GM19043 (cell line): ENCODE measurements at regions not wholly inside any gene's neighbourhood (a gene's known extent, or its start where the extent isn't known, plus 50 kb on each side); places are given as distances from the start of the nearest gene placed in this dataset.
"Not testable (repeated sequence)": the region's sequence is repeated elsewhere in the genome, so short reads cannot be mapped to it uniquely, and the experiment has no call there.

Experiments
- ATAC-seq: cut with Tn5 transposase; IDR thresholded peaks from one replicate; pipeline ENCODE4 v1.9.1; 2021; ENCODE audit warnings: low read depth; ENCODE audit not compliant: unreplicated experiment

DNA sequence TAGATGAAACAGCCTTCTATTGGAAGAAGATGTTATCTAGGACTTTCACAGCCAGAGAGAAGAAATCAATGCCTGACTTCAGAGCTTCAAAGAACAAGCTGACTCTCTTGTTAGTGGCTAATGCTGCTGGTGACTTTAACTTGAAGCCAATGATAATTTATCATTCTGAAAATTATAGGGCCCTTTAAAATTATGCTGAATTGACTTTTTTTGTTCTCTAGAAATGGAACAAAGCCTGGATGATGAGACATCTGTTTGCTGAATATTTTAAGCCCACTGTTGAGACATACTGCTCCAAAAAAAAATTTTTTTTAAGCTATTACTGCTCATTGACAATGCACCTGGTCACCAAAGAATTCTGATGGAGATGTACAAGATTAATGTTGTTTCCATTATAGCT lies 189.2 kb downstream of the MBL2 start:
- ATAC-seq, result no peak

DNA sequence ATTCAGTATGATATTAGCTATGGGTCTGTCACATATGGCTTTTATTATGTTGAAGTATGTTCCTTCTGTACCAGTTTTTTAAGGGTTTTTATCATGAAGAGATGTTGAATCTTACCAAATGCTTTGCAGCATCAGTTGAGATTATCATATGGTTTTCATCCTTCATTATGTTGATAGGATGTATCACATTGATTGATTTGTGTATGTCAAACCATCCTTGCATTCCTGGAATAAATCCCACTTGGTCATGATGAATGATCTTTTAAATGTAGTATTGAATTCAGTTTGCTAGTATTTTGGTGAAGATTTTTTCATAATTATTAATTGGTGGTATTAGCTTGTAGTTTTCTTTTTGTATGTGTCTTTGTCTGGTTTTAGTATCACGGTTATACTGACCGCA lies 185.9 kb downstream of the MBL2 start:
- no peak for ATAC-seq

DNA sequence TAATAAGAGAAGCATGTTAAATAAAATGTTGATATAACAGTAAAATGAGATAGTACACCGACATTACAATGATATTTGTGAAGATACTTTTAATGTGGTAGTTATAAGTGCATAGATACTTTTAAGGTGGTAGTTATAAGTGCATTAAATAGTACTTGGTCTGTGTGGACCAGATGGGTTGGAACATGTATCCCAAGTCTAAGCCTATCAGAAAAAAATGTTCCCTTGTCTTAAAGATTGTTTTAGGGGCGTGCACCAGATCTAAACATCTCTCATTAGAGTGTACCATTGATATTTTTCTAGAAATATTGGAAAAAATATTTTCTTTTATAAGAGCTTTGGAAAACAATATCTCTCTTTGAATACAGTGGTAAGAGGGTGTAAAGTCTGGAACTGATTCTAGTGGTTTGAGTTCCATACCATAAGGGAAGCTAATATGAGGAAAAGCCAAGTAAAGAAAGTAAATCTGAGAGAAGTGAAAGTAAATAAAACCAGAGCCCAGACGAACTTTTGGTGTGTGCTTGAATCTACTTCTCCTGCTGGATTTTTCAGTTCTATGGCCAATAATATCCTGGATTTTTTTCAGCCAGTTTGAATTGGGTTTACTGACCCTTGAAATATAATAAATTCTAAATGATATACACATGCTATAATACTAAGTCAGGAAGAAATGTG lies 175.3 kb downstream of the MBL2 start:
- ATAC-seq, result no peak

DNA sequence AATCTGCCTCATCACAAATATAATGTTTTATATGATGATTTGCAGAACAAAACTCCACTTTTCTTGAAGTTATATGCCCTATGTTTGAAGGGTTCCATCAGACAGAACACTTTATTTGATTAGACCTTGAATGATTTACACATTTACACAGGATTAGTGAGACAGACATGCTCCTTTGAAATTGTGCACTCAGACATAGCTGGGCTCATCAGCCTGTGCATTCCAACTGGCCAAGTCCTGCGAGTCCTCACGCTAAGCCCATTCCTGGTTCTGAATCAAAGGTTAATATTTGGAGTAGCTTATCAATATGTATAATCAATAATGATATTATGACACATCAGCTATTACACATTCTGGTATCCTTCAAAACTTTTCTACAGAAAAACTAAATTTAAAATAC lies 173.6 kb downstream of the MBL2 start:
- no peak for ATAC-seq

DNA sequence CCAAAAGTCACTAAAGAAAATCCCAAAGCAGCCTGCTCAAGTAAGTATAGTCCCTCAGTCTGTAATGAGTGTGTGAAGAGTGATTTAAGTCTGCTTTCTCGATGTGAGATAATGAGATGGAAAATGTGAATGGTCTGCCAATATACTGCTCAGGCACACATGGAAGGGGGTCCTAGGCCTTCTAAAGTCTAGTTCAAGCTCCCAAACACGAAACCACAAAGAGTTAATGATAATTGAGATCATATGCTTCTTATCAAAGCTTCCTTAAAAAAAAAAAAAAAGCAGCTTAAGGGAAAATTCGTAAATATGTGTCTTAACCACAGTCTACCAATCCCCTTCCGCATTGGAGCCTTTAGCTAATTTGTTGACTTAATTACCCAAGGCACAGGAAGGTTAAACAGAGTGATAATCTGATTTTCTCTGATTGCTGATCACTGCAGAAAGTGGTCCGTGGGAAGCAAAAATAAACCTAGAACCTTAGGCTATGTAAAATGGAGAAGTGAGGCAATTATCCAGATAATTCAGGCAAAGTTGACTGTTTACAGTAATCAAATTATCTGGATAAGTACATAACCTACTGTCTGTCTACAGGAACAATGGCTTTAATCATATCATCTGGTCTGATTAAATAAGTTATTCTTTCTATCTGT lies 172.9 kb downstream of the MBL2 start:
- ATAC-seq, result no peak

DNA sequence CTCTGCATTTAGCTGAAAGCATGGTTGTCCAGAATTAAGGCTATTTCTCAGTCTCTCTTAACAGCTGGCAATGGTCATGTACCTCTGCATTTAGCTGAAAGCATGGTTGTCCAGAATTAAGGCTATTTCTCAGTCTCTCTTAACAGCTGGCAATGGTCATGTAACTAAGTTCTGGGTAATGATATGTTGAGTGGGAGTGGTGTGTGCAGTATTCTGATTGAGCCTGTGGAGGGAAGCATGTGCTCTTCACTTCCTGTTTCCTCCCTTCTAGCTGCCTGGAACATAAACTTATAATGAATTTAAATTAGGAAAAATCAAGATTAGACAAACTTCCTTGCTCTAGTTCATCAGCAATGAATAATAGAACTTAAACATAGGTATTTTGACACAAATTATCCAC lies 168.5 kb downstream of the MBL2 start:
- not testable (repeated sequence) for ATAC-seq

DNA sequence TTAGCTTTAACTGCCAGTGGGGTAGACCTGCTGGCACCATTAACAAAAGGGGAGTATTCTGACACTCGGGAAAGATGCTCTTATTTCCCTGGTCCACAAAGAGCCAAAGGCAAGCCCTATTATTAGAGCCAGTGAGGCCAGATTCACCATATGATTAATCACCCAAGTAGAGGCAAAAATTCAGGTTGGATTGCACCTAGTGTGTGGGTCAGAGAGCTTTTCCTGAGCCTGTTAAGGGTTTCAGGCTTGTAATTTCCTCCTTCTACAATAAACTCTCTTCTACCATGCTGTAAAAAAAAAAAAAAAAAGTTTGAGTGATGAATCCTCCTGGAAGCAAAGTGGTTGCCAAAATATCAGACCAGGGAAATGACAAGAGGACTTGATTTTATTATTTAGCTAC lies 163.5 kb downstream of the MBL2 start:
- no peak for ATAC-seq

DNA sequence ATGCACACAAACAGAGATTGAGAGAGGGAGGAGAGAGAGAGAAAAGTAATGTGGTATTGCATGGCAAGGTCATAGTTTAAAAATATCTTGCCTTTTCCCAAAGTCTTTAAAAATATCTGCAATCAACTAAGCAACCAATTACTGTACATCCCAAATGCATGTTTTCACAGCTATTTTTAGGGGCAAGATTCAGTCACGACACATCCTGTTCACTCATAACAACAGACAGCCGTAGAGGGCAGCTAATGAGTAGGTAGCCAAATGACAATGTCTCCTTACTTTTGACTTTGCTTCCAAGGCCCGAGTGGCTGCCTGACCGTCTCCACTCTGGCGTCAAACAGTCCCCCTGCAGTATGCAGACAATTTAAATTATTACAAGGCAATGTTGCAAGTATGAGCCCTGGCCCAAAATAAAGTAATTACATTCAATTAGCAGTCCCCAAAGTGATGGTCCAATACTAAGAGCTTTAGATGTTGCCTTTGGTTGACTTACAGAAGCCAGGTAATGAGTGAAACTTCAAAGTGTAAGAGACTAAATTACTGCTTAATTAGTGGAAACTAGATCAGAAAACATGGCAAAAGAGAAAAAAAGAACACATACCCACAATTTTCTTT lies 162.9 kb downstream of the MBL2 start:
- ATAC-seq, result no peak

DNA sequence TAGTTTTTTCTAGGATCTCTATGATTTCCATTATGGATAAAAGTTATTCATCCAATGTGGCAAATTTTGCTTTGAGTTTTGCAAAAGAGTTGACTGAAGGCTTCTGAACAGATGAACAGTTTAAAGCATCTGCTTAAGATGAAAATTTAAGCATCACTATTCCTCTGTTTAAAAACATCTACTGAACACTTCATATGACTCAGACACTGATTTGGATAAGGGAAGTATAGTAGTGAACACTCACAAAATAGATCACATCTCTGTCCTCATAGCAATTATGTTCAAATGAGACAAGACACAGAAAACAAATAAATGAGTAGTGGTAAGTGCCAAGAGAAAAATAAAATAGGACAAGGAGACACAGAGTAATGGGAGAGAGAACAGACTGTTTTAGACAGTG lies 157.3 kb downstream of the MBL2 start:
- no peak for ATAC-seq

DNA sequence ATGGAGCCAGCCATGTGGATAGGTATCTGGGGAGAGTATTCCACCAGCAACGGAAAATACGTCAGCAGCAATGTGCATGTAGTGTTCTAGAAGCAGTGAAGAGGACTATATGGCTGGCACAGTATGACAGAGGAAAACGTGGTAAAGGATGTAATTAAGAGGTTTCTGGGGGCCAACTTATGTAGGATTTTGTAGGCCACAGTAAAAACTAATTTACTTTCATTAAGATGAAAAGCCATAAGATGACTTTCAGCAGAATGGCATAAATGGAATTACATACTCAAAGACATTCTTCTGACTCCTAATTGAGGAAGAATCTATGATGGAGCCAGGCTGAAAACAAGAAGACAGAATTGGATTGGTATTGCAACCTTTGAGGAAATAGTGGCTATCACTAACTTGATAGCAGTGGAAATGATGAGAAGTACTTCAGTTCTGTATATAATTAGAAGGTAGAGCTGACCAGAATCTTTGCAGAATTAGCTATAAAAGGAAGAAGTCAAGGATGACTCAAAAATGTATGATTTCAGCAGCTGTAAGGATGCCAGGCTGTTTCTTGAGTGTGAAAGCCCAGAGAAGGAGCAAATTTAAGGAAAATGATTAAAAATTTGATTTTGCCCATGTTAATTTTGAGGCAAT lies 156.7 kb downstream of the MBL2 start:
- no peak for ATAC-seq

DNA sequence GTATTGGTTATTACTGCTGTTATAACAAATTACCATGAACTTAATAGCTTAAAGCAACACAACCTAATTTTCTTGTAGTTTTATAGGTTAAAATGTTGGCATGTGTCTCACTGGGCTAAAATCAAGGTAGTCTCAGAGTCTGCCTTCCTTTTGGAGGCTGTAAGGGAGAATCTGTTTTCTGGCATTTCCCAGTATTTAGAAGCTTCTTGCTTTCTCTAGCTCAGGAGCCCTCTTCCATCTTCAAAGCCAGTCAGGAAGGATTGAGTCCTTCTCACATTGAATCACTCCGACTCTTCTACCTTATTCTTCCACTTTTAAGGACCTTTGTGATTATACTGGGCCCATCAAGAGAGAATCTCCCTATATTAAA lies 156.2 kb downstream of the MBL2 start:
- no peak for ATAC-seq

DNA sequence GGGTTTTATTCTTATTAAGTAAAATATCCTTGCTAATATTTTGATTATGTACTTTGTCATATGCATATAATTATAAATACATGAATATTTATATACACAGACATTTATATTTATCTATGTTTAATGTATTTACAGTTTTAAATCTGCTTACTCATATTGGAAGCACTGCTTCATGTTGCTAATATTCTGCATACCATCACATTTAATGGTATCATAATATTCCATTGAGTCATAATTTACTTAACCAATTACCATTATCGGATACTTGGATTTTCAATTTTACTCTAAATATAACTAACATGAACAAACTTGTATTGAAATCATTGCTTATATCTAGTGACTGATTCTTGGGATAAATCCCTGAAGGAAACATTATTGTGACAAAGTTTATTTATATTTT lies 155.2 kb downstream of the MBL2 start:
- no peak for ATAC-seq

DNA sequence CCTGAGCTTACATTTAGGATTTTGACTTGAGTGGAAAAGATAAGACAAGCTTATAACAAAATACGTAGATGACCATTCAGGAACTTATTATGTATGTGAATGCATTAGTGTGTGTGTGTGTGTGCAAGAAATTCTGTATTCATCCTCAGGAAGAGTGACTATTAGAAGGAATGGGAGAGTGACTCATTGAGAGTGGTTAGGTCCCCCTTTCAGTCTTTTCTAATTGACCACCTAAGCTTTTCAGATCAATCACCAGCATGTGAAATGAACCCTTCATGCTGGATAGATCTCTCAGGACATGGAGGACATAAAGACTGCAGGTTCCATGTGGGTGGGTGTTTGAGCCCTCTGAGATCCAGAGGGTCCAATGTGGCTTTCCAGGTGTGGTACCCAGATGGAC lies 153.5 kb downstream of the MBL2 start:
- ATAC-seq, result no peak

DNA sequence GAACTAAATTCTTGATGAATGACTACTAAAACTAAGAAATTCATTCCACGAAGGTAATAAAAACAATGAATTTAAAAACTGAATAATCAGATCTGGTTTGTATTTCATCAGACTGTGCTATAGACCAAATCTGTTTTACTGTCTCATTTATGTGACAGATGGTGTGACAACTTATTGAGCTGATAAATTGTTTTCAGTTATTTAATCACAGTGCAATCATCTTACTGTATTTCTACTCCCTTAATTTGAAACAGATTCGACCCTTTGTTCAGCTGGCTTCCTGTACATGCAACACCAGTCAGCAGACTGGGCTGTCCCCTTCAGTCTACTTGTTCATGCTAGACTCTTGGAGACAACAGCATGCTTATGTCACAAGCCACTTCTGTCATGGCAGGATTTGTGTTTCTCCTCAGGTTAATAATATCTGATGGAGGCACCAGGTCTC lies 150.9 kb downstream of the MBL2 start:
- no peak for ATAC-seq

DNA sequence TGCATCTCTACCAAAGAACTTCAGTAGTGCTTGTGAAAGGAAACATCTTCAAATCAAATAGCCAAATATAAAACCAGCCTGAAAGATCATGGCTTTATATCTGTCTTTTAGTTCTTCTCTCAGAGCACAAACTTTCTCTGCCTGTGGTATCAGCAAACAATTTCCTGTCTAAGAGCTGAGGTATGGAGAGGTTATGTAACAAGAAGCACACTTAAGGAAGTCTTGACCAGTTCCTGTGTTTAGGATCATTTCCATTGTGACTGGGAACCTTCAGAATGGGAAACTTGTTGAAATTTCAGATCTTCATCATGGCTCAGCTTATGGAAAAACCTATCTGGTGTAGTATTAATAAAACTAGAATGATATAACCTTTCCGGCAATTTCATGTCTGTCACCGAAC lies 148.8 kb downstream of the MBL2 start:
- ATAC-seq, result no peak

DNA sequence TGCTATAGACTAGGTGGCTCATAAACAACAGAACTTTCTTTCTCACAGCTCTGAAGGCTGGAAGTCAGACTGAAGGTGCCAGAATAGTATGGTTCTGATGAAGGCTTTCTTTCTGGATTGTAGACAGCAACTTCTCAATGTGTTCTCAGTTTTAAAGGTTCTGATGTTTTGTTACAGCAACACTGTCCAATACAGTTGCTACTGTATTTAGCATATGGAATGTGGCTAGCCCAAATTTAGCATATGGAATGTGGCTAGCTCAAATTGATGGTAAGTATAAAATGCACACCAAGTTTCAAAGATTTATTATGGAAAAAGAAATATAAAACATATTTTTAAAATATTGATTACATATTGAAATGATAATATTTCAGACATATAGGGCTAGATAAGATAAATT lies 145.3 kb downstream of the MBL2 start:
- ATAC-seq, result no peak

DNA sequence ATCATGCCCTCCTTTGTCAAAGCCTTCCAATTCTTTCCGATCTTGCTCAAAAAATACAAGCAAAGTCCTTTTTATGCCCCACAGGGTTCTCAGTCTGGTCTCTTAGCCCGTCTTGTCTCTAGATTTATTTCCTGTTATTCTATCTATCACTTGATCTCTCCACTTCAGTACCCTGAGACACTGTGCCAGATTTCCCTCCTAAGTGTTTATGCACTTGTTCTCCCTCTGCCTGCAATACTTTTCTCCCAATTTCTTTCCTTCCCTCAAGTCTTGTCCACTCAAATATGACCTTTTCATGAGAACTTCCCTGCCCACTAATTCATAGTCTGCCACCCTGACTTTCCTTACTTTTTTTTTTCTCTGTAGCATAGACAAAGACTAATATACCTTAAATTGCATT lies 141.4 kb downstream of the MBL2 start:
- no peak for ATAC-seq

DNA sequence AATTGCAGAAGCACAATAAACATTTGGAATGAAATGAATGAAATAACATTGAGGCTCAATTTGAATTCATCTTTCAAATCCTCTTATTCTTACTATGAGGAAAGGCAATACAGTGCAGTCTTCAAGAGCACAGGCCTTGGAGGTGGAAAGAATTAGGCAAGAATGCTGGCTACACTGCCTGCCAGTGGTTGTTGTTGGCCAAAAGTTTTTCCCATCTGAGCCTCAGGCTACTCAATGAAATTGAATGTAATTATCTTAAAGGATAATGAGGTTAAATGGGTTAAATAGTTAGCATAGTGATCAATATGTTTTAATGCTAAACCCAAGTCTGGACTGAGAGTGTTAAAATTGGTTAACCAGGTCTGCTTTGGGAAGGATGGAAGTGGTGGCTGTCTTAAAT lies 140.9 kb downstream of the MBL2 start:
- no peak for ATAC-seq

DNA sequence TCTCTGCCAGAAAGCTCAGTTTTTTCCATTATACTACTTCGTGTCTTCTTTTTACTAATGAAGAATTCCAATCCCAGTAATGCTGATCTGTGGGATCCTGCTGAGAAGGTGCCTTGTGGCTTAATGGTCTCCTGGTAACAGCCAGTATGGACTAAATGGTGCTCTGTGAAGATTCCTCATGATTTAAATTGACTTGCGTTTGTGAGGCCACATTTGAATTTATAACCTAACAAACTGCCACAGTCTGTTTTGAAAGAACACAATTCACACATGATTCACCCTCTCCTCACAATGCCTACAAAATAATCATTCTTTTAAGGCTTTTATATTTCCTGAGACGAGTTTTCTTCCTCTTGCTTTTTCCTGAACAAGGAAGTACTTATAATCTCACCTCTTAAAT lies 140.0 kb downstream of the MBL2 start:
- ATAC-seq, result no peak

DNA sequence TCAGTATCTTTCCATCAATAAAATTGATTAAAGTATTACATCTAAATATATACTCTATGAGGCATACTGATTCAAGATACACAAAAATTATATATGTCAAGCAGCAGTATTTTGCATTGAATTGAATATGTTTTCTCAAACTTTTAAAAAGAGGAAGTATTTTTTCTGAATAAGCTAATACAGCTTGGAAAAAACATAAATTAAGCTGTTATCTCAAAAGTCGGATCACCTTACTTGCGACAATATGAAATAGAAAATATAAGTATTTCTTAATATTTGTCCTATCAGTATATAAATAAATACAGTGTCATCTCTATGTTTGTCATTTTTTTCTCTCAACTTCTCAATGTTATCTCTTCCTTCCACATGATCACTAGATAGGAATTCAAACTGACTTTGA lies 139.3 kb downstream of the MBL2 start:
- no peak for ATAC-seq

DNA sequence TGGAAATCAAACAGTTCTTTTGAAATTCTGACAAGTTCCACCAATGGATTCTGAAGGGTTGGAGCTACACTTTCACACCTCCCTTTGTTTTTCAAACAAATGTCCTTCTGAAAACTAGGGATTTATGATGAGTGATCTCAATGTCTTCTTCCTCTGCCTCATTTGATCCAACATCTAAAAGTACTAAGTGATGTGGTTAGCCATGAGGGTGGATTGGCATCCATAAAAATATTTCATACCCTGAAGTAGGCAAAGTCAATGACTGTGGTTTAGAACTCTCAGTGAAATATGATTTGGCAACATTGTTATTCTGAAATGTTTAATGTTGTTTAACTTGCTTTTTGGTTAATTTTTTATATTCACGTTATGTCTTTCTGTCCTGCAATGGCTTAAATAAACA lies 136.9 kb downstream of the MBL2 start:
- ATAC-seq, result no peak

DNA sequence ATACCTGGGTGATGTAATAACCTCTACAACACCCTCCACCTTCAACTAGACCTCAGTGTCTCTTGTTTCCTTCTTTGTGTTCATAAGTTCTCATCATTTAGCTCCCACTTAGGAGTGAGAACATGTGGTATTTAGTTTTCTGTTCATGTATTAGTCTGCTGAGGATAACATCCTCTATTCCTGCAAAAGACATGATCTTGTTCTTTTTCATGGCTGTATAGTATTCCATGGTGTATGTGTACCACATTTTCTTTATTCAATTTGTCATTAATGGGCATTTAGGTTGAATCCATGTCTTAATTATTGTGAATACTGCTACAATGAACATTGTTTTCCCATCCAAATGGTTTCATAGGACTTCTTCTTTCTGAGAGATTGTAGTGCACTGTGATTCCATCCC lies 135.7 kb downstream of the MBL2 start:
- no peak for ATAC-seq
